ACC112 (cell line): ENCODE measurements at regions not wholly inside any gene's neighbourhood (a gene's known extent, or its start where the extent isn't known, plus 50 kb on each side); places are given as distances from the start of the nearest gene placed in this dataset.

Experiments
- H2AFZ ChIP-seq: fragments of 200-600 bp; sonication (generic); one replicate; pipeline ENCODE4 v1.6.0; 2017; ENCODE audit warnings: antibody characterized with exemption, low read length; ENCODE audit not compliant: unreplicated experiment
- H3K27ac ChIP-seq: fragments of 200-600 bp; sonication (generic); 2 replicates; pipeline ENCODE4 v1.5.1; 2014; ENCODE audit warnings: low read depth, mild to moderate bottlenecking, antibody characterized with exemption, low read length, moderate library complexity
- H3K27me3 ChIP-seq: fragments of 200-600 bp; sonication (generic); 2 replicates; pipeline ENCODE4 v1.6.1; 2014; ENCODE audit warnings: mild to moderate bottlenecking, antibody characterized with exemption, low read length, moderate library complexity, mixed read lengths; ENCODE audit not compliant: insufficient read depth
- H3K36me3 ChIP-seq: fragments of 200-600 bp; sonication (generic); 2 replicates; pipeline ENCODE4 v1.6.1; 2016; ENCODE audit warnings: mild to moderate bottlenecking, antibody characterized with exemption, low read length, moderate library complexity, mixed read lengths; ENCODE audit not compliant: insufficient read depth
- H3K4me1 ChIP-seq: fragments of 200-600 bp; sonication (generic); one replicate; pipeline ENCODE4 v1.6.1; 2016; ENCODE audit warnings: low read length, mixed read lengths; ENCODE audit not compliant: insufficient read depth, unreplicated experiment, control insufficient read depth
- H3K4me3 ChIP-seq: fragments of 200-600 bp; sonication (generic); 2 replicates; pipeline ENCODE4 v1.5.1; 2014; ENCODE audit warnings: mild to moderate bottlenecking, low read depth, low read length
- H3K79me2 ChIP-seq: fragments of 200-600 bp; sonication (generic); one replicate; pipeline ENCODE4 v1.6.0; 2016; ENCODE audit warnings: low read length; ENCODE audit not compliant: control insufficient read depth, unreplicated experiment, insufficient read depth

DNA sequence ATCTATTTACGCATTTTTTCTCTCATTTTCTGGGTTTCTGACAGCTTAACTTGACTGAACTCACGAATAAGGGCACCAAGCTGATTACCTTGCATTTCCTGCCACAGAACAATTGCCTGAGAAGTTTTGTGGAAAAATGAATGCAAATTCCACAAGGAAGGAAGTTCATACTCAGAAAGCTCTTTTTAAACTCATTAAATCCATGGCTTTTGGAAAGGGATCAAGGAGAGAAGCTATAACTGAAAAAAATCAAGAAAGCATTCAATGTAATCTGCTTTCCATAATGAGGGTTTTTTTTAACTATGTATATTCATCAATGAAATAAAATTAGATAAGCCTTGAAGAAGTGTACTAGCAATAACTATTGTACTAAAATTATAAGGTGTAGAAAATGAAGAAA, 252.5 kb downstream of the GPM6A start:
- no peaks in the 10 kb centered on the region for H3K36me3 ChIP-seq
- no peak overlapping the region for H3K27ac ChIP-seq
- H3K79me2 ChIP-seq = no peaks in the 10 kb centered on the region
- no peak overlapping the region for H3K4me3 ChIP-seq
- no peak overlapping the region for H2AFZ ChIP-seq
- no peaks in the 10 kb centered on the region for H3K27me3 ChIP-seq
- no peaks in the 10 kb centered on the region for H3K4me1 ChIP-seq

DNA sequence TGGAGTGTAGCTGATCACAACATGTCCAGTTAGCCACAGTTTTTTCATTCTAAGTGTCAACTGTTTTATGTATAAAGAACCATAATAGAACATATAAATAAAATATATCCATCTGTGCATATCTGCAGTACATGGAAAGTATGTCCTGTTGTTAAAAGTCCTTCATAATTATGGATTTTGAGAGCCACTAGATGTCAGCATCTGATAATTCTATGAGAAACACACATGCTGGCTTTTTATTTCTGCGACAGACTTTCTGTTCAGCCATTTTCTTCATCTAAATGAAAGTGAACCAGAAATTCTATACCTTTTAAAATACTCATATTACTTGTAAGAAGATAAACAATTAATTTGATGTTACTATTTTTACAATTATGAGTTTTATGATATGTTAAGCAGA, 251.5 kb downstream of the GPM6A start:
- H3K4me1 ChIP-seq = no peaks in the 10 kb centered on the region
- no peak overlapping the region for H3K4me3 ChIP-seq
- H3K36me3 ChIP-seq = no peaks in the 10 kb centered on the region
- no peak overlapping the region for H3K27ac ChIP-seq
- H2AFZ ChIP-seq = no peak overlapping the region
- H3K79me2 ChIP-seq = no peaks in the 10 kb centered on the region
- H3K27me3 ChIP-seq = no peaks in the 10 kb centered on the region

DNA sequence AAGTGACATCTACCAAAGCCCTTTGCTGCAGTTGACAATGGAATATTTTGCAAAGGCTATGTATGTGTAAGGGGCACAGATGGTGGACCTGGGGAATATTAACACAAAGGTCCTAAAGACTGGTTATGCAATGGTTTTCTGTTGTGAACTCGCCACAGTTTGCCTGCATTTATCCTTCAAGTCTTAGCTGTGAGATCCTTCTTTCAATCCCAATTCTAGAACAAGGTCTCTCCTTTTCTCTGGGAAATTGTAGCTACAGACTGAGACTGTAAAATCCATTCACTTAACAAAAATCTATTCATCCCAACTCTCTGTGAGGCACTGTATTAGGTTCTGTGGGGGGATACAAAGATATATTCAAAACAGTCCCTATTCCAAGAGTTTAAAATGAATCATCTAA, 250.4 kb downstream of the GPM6A start:
- no peak overlapping the region for H3K27ac ChIP-seq
- H3K4me3 ChIP-seq = no peak overlapping the region
- H3K36me3 ChIP-seq = no peaks in the 10 kb centered on the region
- no peaks in the 10 kb centered on the region for H3K4me1 ChIP-seq
- no peak overlapping the region for H2AFZ ChIP-seq
- no peaks in the 10 kb centered on the region for H3K27me3 ChIP-seq
- no peaks in the 10 kb centered on the region for H3K79me2 ChIP-seq

DNA sequence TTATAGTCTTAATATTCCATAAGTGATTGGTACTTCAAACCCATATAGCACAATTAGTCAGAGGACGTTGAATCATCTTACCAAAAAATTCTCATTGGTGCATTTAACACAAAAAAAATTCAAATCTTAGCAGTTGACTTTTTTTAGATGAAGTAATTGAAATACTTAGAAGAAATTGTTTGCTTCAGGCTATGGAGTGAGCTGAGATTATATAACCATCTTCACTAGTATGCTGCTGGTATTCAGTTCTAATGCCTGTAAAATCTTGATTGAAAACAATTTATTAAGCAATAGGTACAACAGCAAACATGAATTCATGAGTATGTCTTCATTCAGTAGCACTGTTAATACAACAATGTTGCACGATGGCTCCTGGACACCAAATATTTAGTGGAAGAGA, 250.0 kb downstream of the GPM6A start:
- Histone ChIP-seq H2AFZ (no peak overlapping the region), H3K4me3 (no peak overlapping the region), H3K27me3 (no peaks in the 10 kb centered on the region), H3K36me3 (no peaks in the 10 kb centered on the region), H3K4me1 (no peaks in the 10 kb centered on the region), H3K27ac (no peak overlapping the region), H3K79me2 (no peaks in the 10 kb centered on the region)

DNA sequence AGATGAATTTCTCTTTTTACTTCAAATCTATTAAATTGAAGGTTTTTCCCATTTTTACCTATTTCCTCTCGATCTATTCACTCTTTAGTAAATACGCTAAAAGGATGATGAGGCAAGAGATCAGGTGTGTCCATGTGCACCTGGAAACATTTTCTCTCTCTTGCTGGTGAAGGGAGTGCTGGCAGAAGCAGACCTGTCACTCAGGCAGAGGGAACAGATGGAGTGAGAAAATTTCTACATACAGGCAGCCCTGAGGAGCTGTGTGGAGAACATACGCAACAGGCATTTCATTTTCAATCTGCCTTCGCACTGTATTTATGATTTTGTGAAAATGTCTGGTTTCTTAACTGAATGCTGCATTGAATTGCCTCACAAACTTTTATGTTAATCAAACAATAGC, 249.5 kb downstream of the GPM6A start:
- Histone ChIP-seq H3K27ac (no peak overlapping the region), H3K4me3 (no peak overlapping the region), H3K36me3 (no peaks in the 10 kb centered on the region), H3K27me3 (0 out of 2 replicates have a peak, but pooled peaks cover under 1% of the 10 kb centered on the region), H2AFZ (no peak overlapping the region), H3K79me2 (no peaks in the 10 kb centered on the region), H3K4me1 (no peaks in the 10 kb centered on the region)
